K562 (cell line): ENCODE measurements at regions not wholly inside any gene's neighbourhood (a gene's known extent, or its start where the extent isn't known, plus 50 kb on each side); places are given as distances from the start of the nearest gene placed in this dataset.

Experiments
- CBX2 ChIP-seq: fragments of 200-600 bp; sonication (generic); IDR thresholded peaks from one replicate; pipeline ENCODE4 v1.6.1; 2012; ENCODE audit warnings: mild to moderate bottlenecking, low read length, inconsistent platforms; ENCODE audit not compliant: insufficient read depth, poor library complexity, severe bottlenecking
- TF ChIP-seq, protein P1 (sequence below): fragments of 450-650 bp; IDR thresholded peaks from 2 replicates; pipeline ENCODE4 v1.6.1; 2016; ENCODE audit warnings: mild to moderate bottlenecking, moderate library complexity
- TF ChIP-seq, protein P2 (sequence below): sonication (generic); formaldehyde crosslinking; IDR thresholded peaks from 2 replicates; pipeline ENCODE4 v1.8.0; 2022; ENCODE audit warnings: missing genetic modification reagents, mild to moderate bottlenecking, moderate library complexity, borderline replicate concordance

GRCh38 chr13:104553896-104554295 lies 1487.7 kb upstream of the SLC10A2 start (continued):
- TF ChIP-seq, protein P1, sequence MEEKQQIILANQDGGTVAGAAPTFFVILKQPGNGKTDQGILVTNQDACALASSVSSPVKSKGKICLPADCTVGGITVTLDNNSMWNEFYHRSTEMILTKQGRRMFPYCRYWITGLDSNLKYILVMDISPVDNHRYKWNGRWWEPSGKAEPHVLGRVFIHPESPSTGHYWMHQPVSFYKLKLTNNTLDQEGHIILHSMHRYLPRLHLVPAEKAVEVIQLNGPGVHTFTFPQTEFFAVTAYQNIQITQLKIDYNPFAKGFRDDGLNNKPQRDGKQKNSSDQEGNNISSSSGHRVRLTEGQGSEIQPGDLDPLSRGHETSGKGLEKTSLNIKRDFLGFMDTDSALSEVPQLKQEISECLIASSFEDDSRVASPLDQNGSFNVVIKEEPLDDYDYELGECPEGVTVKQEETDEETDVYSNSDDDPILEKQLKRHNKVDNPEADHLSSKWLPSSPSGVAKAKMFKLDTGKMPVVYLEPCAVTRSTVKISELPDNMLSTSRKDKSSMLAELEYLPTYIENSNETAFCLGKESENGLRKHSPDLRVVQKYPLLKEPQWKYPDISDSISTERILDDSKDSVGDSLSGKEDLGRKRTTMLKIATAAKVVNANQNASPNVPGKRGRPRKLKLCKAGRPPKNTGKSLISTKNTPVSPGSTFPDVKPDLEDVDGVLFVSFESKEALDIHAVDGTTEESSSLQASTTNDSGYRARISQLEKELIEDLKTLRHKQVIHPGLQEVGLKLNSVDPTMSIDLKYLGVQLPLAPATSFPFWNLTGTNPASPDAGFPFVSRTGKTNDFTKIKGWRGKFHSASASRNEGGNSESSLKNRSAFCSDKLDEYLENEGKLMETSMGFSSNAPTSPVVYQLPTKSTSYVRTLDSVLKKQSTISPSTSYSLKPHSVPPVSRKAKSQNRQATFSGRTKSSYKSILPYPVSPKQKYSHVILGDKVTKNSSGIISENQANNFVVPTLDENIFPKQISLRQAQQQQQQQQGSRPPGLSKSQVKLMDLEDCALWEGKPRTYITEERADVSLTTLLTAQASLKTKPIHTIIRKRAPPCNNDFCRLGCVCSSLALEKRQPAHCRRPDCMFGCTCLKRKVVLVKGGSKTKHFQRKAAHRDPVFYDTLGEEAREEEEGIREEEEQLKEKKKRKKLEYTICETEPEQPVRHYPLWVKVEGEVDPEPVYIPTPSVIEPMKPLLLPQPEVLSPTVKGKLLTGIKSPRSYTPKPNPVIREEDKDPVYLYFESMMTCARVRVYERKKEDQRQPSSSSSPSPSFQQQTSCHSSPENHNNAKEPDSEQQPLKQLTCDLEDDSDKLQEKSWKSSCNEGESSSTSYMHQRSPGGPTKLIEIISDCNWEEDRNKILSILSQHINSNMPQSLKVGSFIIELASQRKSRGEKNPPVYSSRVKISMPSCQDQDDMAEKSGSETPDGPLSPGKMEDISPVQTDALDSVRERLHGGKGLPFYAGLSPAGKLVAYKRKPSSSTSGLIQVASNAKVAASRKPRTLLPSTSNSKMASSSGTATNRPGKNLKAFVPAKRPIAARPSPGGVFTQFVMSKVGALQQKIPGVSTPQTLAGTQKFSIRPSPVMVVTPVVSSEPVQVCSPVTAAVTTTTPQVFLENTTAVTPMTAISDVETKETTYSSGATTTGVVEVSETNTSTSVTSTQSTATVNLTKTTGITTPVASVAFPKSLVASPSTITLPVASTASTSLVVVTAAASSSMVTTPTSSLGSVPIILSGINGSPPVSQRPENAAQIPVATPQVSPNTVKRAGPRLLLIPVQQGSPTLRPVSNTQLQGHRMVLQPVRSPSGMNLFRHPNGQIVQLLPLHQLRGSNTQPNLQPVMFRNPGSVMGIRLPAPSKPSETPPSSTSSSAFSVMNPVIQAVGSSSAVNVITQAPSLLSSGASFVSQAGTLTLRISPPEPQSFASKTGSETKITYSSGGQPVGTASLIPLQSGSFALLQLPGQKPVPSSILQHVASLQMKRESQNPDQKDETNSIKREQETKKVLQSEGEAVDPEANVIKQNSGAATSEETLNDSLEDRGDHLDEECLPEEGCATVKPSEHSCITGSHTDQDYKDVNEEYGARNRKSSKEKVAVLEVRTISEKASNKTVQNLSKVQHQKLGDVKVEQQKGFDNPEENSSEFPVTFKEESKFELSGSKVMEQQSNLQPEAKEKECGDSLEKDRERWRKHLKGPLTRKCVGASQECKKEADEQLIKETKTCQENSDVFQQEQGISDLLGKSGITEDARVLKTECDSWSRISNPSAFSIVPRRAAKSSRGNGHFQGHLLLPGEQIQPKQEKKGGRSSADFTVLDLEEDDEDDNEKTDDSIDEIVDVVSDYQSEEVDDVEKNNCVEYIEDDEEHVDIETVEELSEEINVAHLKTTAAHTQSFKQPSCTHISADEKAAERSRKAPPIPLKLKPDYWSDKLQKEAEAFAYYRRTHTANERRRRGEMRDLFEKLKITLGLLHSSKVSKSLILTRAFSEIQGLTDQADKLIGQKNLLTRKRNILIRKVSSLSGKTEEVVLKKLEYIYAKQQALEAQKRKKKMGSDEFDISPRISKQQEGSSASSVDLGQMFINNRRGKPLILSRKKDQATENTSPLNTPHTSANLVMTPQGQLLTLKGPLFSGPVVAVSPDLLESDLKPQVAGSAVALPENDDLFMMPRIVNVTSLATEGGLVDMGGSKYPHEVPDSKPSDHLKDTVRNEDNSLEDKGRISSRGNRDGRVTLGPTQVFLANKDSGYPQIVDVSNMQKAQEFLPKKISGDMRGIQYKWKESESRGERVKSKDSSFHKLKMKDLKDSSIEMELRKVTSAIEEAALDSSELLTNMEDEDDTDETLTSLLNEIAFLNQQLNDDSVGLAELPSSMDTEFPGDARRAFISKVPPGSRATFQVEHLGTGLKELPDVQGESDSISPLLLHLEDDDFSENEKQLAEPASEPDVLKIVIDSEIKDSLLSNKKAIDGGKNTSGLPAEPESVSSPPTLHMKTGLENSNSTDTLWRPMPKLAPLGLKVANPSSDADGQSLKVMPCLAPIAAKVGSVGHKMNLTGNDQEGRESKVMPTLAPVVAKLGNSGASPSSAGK, result no peak
- TF ChIP-seq CBX2, result no peak
- TF ChIP-seq, protein P2, sequence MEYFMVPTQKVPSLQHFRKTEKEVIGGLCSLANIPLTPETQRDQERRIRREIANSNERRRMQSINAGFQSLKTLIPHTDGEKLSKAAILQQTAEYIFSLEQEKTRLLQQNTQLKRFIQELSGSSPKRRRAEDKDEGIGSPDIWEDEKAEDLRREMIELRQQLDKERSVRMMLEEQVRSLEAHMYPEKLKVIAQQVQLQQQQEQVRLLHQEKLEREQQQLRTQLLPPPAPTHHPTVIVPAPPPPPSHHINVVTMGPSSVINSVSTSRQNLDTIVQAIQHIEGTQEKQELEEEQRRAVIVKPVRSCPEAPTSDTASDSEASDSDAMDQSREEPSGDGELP, result no peak
- TF ChIP-seq, all 486 proteins: peak for 0
